OCI-LY1 (cell line): ENCODE measurements at regions not wholly inside any gene's neighbourhood (a gene's known extent, or its start where the extent isn't known, plus 50 kb on each side); places are given as distances from the start of the nearest gene placed in this dataset.

Experiments
- H2AFZ ChIP-seq: fragments of 200-600 bp; sonication (generic), shearing (Covaris generic); 2 replicates; pipeline ENCODE4 v1.6.0; 2014; ENCODE audit warnings: antibody characterized with exemption, mild to moderate bottlenecking, low read length
- H3F3A ChIP-seq: fragments of 200-600 bp; sonication (generic), shearing (Covaris generic); 2 replicates; pipeline ENCODE4 v1.6.0; 2014; ENCODE audit warnings: mild to moderate bottlenecking, antibody characterized with exemption, low read length, moderate library complexity; ENCODE audit not compliant: insufficient read depth
- H3K27ac ChIP-seq: fragments of 200-600 bp; sonication (generic); 2 replicates; pipeline ENCODE4 v1.5.1; 2014; ENCODE audit warnings: low read length, mixed run types, mild to moderate bottlenecking, low read depth; ENCODE audit not compliant: poor library complexity, severe bottlenecking
- H3K27me3 ChIP-seq: fragments of 200-600 bp; sonication (generic); 2 replicates; pipeline ENCODE4 v1.6.0; 2014; ENCODE audit warnings: antibody characterized with exemption, mild to moderate bottlenecking, low read length, moderate library complexity; ENCODE audit not compliant: insufficient read depth
- H3K36me3 ChIP-seq: fragments of 200-600 bp; sonication (generic); 2 replicates; pipeline ENCODE4 v1.6.1; 2014; ENCODE audit warnings: mild to moderate bottlenecking, antibody characterized with exemption, low read length, moderate library complexity, mixed read lengths; ENCODE audit not compliant: insufficient read depth
- H3K4me1 ChIP-seq: fragments of 200-600 bp; sonication (generic); 2 replicates; pipeline ENCODE4 v1.5.1; 2014; ENCODE audit warnings: mild to moderate bottlenecking, low read length, moderate library complexity; ENCODE audit not compliant: insufficient read depth, severe bottlenecking
- H3K4me2 ChIP-seq: fragments of 200-600 bp; sonication (generic), shearing (Covaris generic); 2 replicates; pipeline ENCODE4 v1.6.1; 2014; ENCODE audit warnings: low read length
- H3K4me3 ChIP-seq: fragments of 200-600 bp; sonication (generic); 2 replicates; pipeline ENCODE4 v1.5.1; 2014; ENCODE audit warnings: low read length, low read depth, mild to moderate bottlenecking, mixed read lengths; ENCODE audit not compliant: poor library complexity, severe bottlenecking
- H3K79me2 ChIP-seq: fragments of 200-600 bp; shearing (Covaris generic); 2 replicates; pipeline ENCODE4 v1.6.1; 2016; ENCODE audit warnings: mixed run types, low read length, mixed read lengths; ENCODE audit not compliant: insufficient read depth
- H3K9ac ChIP-seq: fragments of 200-600 bp; sonication (generic), shearing (Covaris generic); 2 replicates; pipeline ENCODE4 v1.6.1; 2014; ENCODE audit warnings: mild to moderate bottlenecking, low read length, mixed read lengths
- H3K9me2 ChIP-seq: fragments of 200-600 bp; sonication (generic), shearing (Covaris generic); 2 replicates; pipeline ENCODE4 v1.6.1; 2014; ENCODE audit warnings: low read depth, mild to moderate bottlenecking, low read length, mixed read lengths
- H3K9me3 ChIP-seq: fragments of 200-600 bp; shearing (Covaris generic); 2 replicates; pipeline ENCODE4 v1.6.1; 2014; ENCODE audit warnings: low read length, mixed read lengths
- H4K20me1 ChIP-seq: fragments of 200-600 bp; sonication (generic), shearing (Covaris generic); 2 replicates; pipeline ENCODE4 v1.6.0; 2016; ENCODE audit warnings: mild to moderate bottlenecking, low read length; ENCODE audit not compliant: insufficient read depth
- CTCF ChIP-seq: fragments of 200-600 bp; sonication (generic), shearing (Covaris generic); IDR thresholded peaks from 2 replicates; pipeline ENCODE4 v1.5.1; 2017; ENCODE audit warnings: mild to moderate bottlenecking, antibody characterized with exemption, low read length, moderate library complexity, mixed read lengths
- EZH2 ChIP-seq: fragments of 200-600 bp; sonication (generic), shearing (Covaris generic); IDR thresholded peaks from 2 replicates; pipeline ENCODE4 v1.8.0; 2017; ENCODE audit warnings: borderline replicate concordance, mixed run types, mild to moderate bottlenecking, antibody characterized with exemption, low read length, moderate library complexity, mixed read lengths

GRCh38 chr2:104784264-104784663 is 69.7 kb upstream of the POU3F3 start:
- Histone ChIP-seq H3K9me3 (no peaks in the 10 kb centered on the region), H3K4me2 (no peak overlapping the region), H3K36me3 (no peaks in the 10 kb centered on the region), H2AFZ (no peak overlapping the region), H3K4me3 (no peak overlapping the region), H3K79me2 (no peaks in the 10 kb centered on the region), H3K27me3 (peaks cover 6% of the 10 kb centered on the region; the same call in 1 of the 2 replicates), H3K4me1 (no peaks in the 10 kb centered on the region), H3K9ac (no peak overlapping the region), H3F3A (no peaks in the 10 kb centered on the region), H4K20me1 (no peaks in the 10 kb centered on the region), H3K27ac (no peak overlapping the region), H3K9me2 (no peaks in the 10 kb centered on the region)
- TF ChIP-seq CTCF: no peak
- TF ChIP-seq EZH2: no peak

GRCh38 chr2:104786204-104786603 is 67.7 kb upstream of the POU3F3 start:
- Histone ChIP-seq H3K27ac (no peak overlapping the region), H3K79me2 (no peaks in the 10 kb centered on the region), H3K9me2 (no peaks in the 10 kb centered on the region), H3K4me3 (no peak overlapping the region), H3K36me3 (no peaks in the 10 kb centered on the region), H2AFZ (no peak overlapping the region), H3K27me3 (peaks cover 6% of the 10 kb centered on the region; the same call in 1 of the 2 replicates), H4K20me1 (no peaks in the 10 kb centered on the region), H3K9me3 (no peaks in the 10 kb centered on the region), H3F3A (no peaks in the 10 kb centered on the region), H3K4me2 (no peak overlapping the region), H3K9ac (no peak overlapping the region), H3K4me1 (no peaks in the 10 kb centered on the region)
- TF ChIP-seq EZH2 (no peak), CTCF (no peak)

- no peaks in the 10 kb centered on the region for H3K9me2 ChIP-seq
- no peaks in the 10 kb centered on the region for H4K20me1 ChIP-seq
- H3F3A ChIP-seq: no peaks in the 10 kb centered on the region
- H3K4me1 ChIP-seq: no peaks in the 10 kb centered on the region
- H3K9me3 ChIP-seq: no peaks in the 10 kb centered on the region
- no peak overlapping the region for H3K9ac ChIP-seq
- H3K36me3 ChIP-seq: no peaks in the 10 kb centered on the region
- no peaks in the 10 kb centered on the region for H3K79me2 ChIP-seq
- H3K27ac ChIP-seq: no peak overlapping the region
- no peak overlapping the region for H2AFZ ChIP-seq
- H3K4me2 ChIP-seq: no peak overlapping the region
- TF ChIP-seq EZH2 (no peak), CTCF (no peak)
- H3K4me3 ChIP-seq: no peak overlapping the region
- peaks cover 6% of the 10 kb centered on the region; the same call in 1 of the 2 replicates for H3K27me3 ChIP-seq
Observed at GRCh38 chr2:104786821-104787220, 67.1 kb upstream of the POU3F3 start.
